Activated T-helper 2 cell treated with anti-CD3 and anti-CD28 coated beads, Interferon-gamma antibody, Interleukin-2, Interleukin-4, amounts not matched to agents 10 μg/mL and 5 μg/mL and 100 μg/mL, durations not matched to agents 14 hours and 24 hours and 36 hours (primary cell): ENCODE measurements at regions not wholly inside any gene's neighbourhood (a gene's known extent, or its start where the extent isn't known, plus 50 kb on each side); places are given as distances from the start of the nearest gene placed in this dataset.
"Not testable (repeated sequence)": the region's sequence is repeated elsewhere in the genome, so short reads cannot be mapped to it uniquely, and the experiment has no call there.

Experiments
- DNase-seq: peaks from one replicate; pipeline ENCODE4 v3.0.0; 2021; ENCODE audit warnings: low spot score
- H3K27ac Mint-ChIP-seq: one replicate; pipeline ENCODE4 v1.8.0; 2021; ENCODE audit warnings: mixed read lengths
- H3K27me3 Mint-ChIP-seq: one replicate; pipeline ENCODE4 v1.8.0; 2021; ENCODE audit warnings: low read depth, mixed read lengths
- H3K36me3 Mint-ChIP-seq: one replicate; pipeline ENCODE4 v1.8.0; 2021; ENCODE audit warnings: low read depth, mixed read lengths
- H3K4me1 Mint-ChIP-seq: one replicate; pipeline ENCODE4 v1.8.0; 2021; ENCODE audit warnings: low read depth, mixed read lengths
- H3K4me3 Mint-ChIP-seq: one replicate; pipeline ENCODE4 v1.8.0; 2021; ENCODE audit warnings: low read depth, mild to moderate bottlenecking, moderate library complexity, mixed read lengths
- H3K9me3 Mint-ChIP-seq: one replicate; pipeline ENCODE4 v1.8.0; 2021; ENCODE audit warnings: mixed read lengths
- intact Hi-C: fragments of 100-400 bp; cut with micrococcal nuclease; formaldehyde crosslinking; loops from one replicate; pipeline ENCODE4 v1.15.1; 2023

GRCh38 chr3:147184794-147185193, 221.5 kb downstream of the ZIC4 start:
- DNase-seq: no peak
- Mint-ChIP-seq H3K36me3 (no peaks in the 10 kb centered on the region), H3K27me3 (no peaks in the 10 kb centered on the region), H3K27ac (no peak overlapping the region), H3K4me1 (no peaks in the 10 kb centered on the region), H3K9me3 (no peaks in the 10 kb centered on the region), H3K4me3 (no peak overlapping the region)
- intact Hi-C loops: no loop called here

GRCh38 chr3:147173257-147173656, 233.1 kb downstream of the ZIC4 start:
- no peak overlapping the region for H3K27ac Mint-ChIP-seq
- no peaks in the 10 kb centered on the region for H3K4me1 Mint-ChIP-seq
- no peaks in the 10 kb centered on the region for H3K36me3 Mint-ChIP-seq
- H3K4me3 Mint-ChIP-seq: no peak overlapping the region
- no peaks in the 10 kb centered on the region for H3K9me3 Mint-ChIP-seq
- H3K27me3 Mint-ChIP-seq: no peaks in the 10 kb centered on the region
- intact Hi-C loops: no loop called here
- no peak for DNase-seq

- H3K36me3 Mint-ChIP-seq: no peaks in the 10 kb centered on the region
- no peaks in the 10 kb centered on the region for H3K27me3 Mint-ChIP-seq
- H3K4me1 Mint-ChIP-seq: no peaks in the 10 kb centered on the region
- no peak overlapping the region for H3K4me3 Mint-ChIP-seq
- no peak overlapping the region for H3K27ac Mint-ChIP-seq
- H3K9me3 Mint-ChIP-seq: no peaks in the 10 kb centered on the region
- DNase-seq: no peak
- intact Hi-C loops: no loop called here
Observed at GRCh38 chr3:147162743-147163142, 243.6 kb downstream of the ZIC4 start.

DNA sequence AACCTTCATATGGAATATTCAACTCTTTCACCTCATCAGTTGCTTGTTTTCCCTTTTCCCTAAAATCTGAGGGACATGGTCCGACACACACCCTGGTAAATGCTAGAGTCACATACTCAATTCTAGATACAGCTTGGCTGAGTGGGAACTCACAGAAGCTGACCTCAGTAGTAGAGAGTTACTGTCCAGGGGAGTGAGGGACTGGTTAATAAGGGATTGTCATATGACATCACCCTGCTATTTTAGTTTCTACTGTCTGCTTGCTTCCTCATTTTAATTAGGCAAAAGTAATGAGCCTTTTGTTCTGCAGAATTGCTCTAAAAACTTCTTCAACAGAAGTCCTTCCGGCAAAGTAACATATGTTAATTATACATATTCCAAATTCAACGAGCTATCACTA, 244.5 kb downstream of the ZIC4 start:
- Mint-ChIP-seq H3K4me3 (no peak overlapping the region), H3K4me1 (no peaks in the 10 kb centered on the region), H3K9me3 (peaks cover 2% of the 10 kb centered on the region), H3K27ac (no peak overlapping the region), H3K27me3 (no peaks in the 10 kb centered on the region), H3K36me3 (no peaks in the 10 kb centered on the region)
- no peak for DNase-seq
- intact Hi-C loops: no loop called here

GRCh38 chr3:147160984-147161383, 245.4 kb downstream of the ZIC4 start:
- intact Hi-C loops: no loop called here
- H3K27me3 Mint-ChIP-seq: no peaks in the 10 kb centered on the region
- peaks cover 9% of the 10 kb centered on the region for H3K9me3 Mint-ChIP-seq

DNA sequence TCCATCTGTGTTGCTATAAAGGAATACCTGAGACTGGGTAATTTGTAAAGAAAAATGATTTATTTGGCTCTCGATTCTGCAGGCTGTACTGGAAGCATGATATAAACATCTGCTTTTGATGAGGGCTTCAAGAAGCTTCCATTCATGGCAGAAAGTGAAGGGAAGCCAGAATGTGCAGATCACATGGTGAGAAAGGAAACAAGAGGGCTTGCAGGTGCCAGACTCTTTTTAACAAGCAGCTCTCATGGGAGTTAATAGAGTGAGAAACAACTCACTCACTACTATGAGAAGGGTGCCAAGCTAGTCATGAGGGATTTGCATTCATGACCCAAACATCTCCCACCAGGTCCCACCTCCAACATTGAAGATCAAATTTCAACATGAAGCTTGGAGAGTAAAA, 247.2 kb downstream of the ZIC4 start:
- DNase-seq: no peak
- H3K9me3 Mint-ChIP-seq: peaks cover 15% of the 10 kb centered on the region
- H3K27me3 Mint-ChIP-seq: no peaks in the 10 kb centered on the region
- no peak overlapping the region for H3K27ac Mint-ChIP-seq
- intact Hi-C loops: no loop called here
- H3K4me3 Mint-ChIP-seq: no peak overlapping the region
- no peaks in the 10 kb centered on the region for H3K36me3 Mint-ChIP-seq
- no peaks in the 10 kb centered on the region for H3K4me1 Mint-ChIP-seq

More at GRCh38 chr3:147160984-147161383, 245.4 kb downstream of the ZIC4 start:
- Mint-ChIP-seq H3K4me1 (no peaks in the 10 kb centered on the region), H3K4me3 (no peak overlapping the region), H3K27ac (no peak overlapping the region), H3K36me3 (no peaks in the 10 kb centered on the region)
- no peak for DNase-seq

DNA sequence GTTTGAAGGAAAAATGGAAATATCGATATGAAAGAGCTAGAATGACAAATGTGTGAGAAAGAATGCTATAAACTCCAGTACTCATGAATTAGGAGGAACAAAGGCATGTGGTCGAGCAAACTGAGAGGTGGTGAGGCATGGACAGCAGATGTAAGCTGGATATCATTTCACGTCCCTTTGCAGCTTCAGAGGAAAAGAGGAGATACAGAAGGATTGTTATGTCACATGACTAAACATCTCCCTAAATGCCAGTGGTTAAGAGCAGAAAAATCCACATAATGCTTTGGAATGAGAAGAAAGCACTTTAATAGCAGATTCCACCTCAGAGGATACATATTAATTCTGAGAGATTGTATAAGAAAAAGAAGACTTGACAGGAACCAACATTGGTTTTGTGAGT, 248.7 kb downstream of the ZIC4 start:
- peaks cover 15% of the 10 kb centered on the region for H3K9me3 Mint-ChIP-seq
- H3K36me3 Mint-ChIP-seq: no peaks in the 10 kb centered on the region
- DNase-seq: no peak
- no peak overlapping the region for H3K27ac Mint-ChIP-seq
- intact Hi-C loops: no loop called here
- no peak overlapping the region for H3K4me3 Mint-ChIP-seq
- H3K4me1 Mint-ChIP-seq: no peaks in the 10 kb centered on the region
- no peaks in the 10 kb centered on the region for H3K27me3 Mint-ChIP-seq

DNA sequence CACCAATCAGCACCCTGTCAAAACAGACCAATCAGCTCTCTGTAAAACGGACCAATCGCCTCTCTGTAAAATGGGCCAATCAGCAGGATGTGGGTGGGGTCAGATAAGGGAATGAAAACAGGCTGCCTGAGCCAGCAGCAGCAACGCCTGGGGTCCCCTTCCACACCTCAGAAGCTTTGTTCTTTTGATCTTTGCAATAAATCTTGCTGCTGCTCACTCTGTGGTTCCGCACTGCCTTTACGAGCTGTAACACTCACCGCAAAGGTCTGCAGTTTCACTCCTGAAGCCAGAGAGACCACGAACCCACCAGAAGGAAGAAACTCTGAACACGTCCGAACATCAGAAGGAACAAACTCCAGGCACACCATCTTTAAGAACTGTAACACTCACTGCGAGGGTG, 251.4 kb downstream of the ZIC4 start:
- H3K4me3 Mint-ChIP-seq, H3K4me1 Mint-ChIP-seq, intact Hi-C loops, H3K27ac Mint-ChIP-seq, H3K27me3 Mint-ChIP-seq, DNase-seq, H3K36me3 Mint-ChIP-seq: not testable (repeated sequence)
- H3K9me3 Mint-ChIP-seq: peaks cover 15% of the 10 kb centered on the region

- no peak overlapping the region for H3K27ac Mint-ChIP-seq
- H3K4me3 Mint-ChIP-seq: no peak overlapping the region
- H3K36me3 Mint-ChIP-seq: no peaks in the 10 kb centered on the region
- no peaks in the 10 kb centered on the region for H3K4me1 Mint-ChIP-seq
- intact Hi-C loops: no loop called here
- no peaks in the 10 kb centered on the region for H3K27me3 Mint-ChIP-seq
- H3K9me3 Mint-ChIP-seq: peaks cover 15% of the 10 kb centered on the region
- DNase-seq: no peak
Observed at GRCh38 chr3:147153830-147154539, 252.4 kb downstream of the ZIC4 start.

DNA sequence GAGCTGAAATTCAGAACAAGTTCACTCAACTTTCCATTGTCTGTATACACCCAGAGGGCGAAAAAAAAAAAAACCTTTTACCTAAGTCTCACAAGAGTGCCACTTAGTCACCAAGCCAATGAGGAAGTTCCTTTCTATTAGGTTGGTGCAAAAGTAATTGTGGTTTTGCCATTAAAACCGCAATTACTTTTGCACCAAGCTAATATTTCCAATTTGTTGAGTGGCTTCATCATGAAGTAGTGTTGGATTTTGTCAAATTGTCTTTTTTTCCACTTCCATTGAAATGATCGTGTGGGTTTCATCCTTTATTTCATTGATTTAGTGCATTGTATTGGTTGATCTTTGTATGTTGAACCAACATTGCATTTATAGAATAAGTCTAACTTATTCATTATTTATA, 253.9 kb downstream of the ZIC4 start:
- Mint-ChIP-seq H3K4me1 (no peaks in the 10 kb centered on the region), H3K27me3 (no peaks in the 10 kb centered on the region), H3K4me3 (no peak overlapping the region), H3K27ac (no peak overlapping the region), H3K9me3 (peaks cover 19% of the 10 kb centered on the region), H3K36me3 (no peaks in the 10 kb centered on the region)
- no peak for DNase-seq
- intact Hi-C loops: no loop called here

- H3K36me3 Mint-ChIP-seq: no peaks in the 10 kb centered on the region
- H3K4me3 Mint-ChIP-seq: no peak overlapping the region
- H3K9me3 Mint-ChIP-seq: no peaks in the 10 kb centered on the region
- DNase-seq: no peak
- intact Hi-C loops: no loop called here
- H3K27me3 Mint-ChIP-seq: no peaks in the 10 kb centered on the region
- H3K4me1 Mint-ChIP-seq: no peaks in the 10 kb centered on the region
- no peak overlapping the region for H3K27ac Mint-ChIP-seq
Observed at GRCh38 chr3:147141516-147142288, 264.6 kb downstream of the ZIC4 start.

DNA sequence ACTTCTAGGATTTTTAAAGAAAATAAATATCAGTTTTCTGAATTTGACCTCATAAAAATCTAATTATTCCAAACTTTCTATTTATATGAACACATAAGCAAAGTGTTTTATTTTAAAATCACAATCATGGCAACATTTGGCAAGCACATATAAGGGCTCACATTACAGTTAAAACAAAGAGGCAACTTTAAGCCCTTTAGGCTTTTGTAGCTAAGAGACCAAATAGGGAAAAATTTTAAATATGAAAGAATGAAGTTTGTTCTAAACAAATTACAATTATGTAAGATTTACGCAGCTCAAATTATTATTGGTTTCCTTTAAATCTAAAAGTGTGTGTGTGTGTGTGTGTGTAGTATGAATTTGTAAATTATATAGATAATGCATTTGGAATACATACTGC, 267.0 kb downstream of the ZIC4 start:
- Mint-ChIP-seq H3K27me3 (no peaks in the 10 kb centered on the region), H3K36me3 (no peaks in the 10 kb centered on the region), H3K9me3 (peaks cover 10% of the 10 kb centered on the region), H3K4me1 (no peaks in the 10 kb centered on the region), H3K27ac (no peak overlapping the region), H3K4me3 (no peak overlapping the region)
- no peak for DNase-seq
- intact Hi-C loops: no loop called here

- Mint-ChIP-seq H3K9me3 (peaks cover 22% of the 10 kb centered on the region), H3K27ac (no peak overlapping the region), H3K4me1 (no peaks in the 10 kb centered on the region), H3K36me3 (no peaks in the 10 kb centered on the region), H3K27me3 (no peaks in the 10 kb centered on the region), H3K4me3 (no peak overlapping the region)
- no peak for DNase-seq
- intact Hi-C loops: no loop called here
Observed at GRCh38 chr3:147132168-147132567, 274.2 kb downstream of the ZIC4 start.
